NCI-H1436 (cell line): ENCODE measurements at regions not wholly inside any gene's neighbourhood (a gene's known extent, or its start where the extent isn't known, plus 50 kb on each side); places are given as distances from the start of the nearest gene placed in this dataset.
"Not testable (repeated sequence)": the region's sequence is repeated elsewhere in the genome, so short reads cannot be mapped to it uniquely, and the experiment has no call there.

ENCODE experiments used
- DNase-seq: peaks from one replicate; lab custom pipeline; 2025; lab: John Stamatoyannopoulos, UW

DNA sequence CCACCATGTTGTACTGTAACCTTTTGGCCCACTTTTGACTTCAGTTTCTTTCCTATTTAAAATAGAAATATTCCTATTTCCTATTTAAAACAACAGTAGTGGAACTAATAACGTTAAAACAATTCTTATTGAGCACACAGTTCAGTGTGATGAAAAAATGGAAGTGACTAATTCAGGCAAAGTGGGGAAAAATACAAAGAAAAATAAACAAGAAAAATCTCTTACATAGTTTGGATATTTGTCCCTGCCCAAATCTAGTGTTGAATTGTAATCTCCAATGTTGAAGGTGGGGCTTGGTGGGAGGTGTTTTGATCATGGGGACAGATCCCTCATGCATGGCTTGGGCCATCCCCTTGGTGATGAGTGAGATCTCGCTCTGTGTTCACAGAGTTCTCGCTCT, 198.1 kb upstream of the CPHXL start:
- no peak for DNase-seq

DNA sequence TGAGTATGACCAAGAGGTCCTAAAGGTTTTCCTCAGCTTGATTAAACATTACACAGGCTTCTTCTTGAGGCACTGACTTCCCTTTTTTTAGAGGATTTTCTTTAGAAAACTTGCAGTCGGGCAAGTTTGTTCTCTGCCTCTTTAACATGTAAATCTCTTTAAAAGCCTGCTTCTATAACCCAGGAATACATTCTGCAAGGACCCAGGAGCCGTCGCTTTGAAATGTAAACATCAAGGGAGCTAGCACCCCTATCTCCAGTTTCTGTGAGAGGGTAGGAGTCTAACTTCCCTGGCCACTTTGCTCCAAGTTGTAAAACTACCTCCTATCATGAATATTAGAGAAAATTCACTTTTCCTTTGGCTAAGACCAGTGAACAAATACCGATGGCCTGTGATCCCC, 201.5 kb upstream of the CPHXL start:
- no peak for DNase-seq

DNA sequence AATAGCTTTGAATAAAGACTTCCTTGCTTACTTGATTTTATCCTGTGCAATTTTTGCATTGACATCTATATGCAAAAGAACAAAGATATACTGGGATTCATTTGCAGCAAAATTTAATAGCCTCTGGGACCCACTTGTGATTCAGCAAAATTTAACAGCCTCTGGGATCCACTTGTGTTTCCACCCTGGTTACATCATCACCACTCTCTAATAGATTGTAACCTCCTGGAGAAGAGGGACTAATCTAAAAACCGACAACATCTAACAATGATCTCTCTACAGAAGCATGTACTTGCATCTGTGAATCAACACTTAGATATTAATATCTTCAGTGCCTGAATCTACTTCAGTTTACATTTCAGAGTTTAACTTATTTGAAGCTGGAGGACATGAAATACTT, 202.0 kb upstream of the CPHXL start:
- DNase-seq: no peak

DNA sequence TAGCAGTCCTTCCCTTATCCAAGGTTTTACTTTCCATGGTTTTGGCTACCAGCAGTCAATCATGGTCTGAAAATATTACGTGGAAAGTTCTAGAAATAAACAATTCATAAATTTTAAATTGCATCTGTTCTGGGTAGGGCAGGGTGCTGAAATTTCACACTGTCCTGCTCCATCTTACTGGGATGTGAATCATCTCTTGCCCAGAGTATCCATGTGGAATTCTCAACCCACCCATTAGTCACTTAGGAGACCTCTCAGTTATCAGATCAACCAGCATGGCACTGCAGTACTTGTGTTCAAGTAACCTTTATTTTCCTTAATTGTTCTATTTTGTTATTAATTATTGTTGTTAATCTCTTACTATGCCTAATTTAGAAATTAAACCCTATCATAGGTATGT, 202.8 kb upstream of the CPHXL start:
- DNase-seq: no peak

DNA sequence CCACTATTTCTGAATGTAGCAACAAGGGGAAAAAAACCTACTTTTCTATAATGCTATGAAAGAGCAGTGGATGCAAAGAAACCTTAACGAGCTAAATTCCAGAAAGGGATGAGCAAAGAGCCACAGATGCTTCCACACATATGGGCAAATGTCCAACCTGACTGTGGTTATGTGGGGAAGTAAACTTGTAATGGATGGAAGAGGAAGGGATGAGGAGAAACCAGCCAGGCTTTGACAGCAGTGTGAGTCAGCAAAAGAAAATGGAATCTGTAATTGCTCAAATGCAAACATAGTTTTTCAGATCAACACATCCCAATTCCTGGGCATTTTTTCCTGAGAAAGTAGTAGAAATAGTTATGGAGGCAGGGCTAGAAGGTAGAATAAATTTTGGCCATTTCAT, 204.8 kb upstream of the CPHXL start:
- no peak for DNase-seq

DNA sequence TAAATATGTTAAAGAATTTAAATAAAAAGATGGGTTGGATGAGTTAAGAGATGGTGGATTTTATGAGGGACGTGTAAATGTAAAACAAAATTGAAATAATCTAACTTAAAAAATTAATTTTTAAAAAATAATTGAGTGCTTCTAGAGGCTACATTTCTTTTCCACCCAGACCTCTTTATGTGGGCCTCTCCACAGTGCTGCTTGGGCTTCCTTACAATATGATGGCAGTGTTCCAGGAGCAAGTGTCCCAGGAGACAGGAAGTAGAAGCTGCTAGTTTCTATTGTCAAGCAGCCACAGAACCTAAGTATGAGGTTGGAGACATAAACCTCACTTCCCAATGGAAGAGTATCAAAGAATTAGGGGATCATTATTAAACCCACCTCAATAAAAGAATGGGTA, 205.7 kb upstream of the CPHXL start:
- DNase-seq: no peak

DNA sequence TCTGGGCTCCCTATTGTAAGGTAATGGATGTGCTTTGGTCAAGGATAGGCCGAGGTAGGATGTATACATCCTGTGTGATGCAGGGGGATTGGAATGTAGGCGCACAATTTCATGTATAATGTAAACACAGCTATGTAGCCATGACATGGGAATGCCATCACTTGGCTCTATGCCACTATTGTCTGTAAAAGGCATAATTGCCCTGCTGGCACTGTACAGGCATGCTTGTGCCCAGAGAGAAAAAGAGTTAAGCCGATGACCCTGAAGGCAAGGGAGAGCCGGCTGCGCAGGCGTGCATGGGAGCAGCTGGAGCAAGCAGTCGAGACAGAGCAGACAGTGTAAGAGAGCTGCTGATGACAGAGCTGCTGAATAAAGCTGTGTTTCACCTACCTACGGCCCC, 212.5 kb upstream of the CPHXL start:
- DNase-seq: no peak

DNA sequence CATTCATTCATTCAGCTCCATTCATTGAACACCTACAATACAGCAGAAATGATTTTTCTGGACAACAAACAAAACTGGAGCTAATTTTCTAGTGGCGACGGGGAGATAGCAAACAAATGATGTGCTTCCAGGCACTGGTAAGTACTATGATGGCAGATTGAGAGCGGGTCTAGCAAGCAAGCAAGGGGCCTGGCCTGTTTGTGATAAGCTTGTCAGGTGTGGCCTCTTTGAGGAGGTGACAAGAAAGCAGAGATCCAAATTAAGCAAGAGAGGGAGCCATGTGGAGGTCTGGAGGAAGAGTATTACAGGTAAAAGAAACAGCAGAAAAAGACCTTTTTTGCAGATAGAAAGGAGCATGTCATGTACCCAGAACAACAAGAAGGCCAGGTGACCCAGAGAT, 216.1 kb upstream of the CPHXL start:
- DNase-seq: no peak

DNA sequence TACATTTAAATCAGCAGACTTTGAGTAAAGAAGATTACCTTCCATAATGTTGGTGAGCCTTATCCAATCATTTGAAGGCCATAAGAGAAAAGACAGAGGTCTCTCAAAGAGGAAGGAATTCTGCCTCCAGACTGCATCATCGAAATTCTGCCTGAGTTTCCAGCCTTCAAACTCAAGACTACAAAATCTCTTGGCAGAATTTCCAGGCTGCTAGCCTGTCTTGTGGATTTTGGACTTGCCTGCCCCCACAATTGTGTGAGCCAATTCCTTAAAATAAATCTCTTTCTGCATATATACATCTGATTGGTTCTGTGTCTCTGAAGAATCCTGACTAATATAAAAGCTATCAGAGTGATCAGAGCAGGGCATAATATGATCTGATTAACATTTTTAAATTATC, 216.6 kb upstream of the CPHXL start:
- no peak for DNase-seq

DNA sequence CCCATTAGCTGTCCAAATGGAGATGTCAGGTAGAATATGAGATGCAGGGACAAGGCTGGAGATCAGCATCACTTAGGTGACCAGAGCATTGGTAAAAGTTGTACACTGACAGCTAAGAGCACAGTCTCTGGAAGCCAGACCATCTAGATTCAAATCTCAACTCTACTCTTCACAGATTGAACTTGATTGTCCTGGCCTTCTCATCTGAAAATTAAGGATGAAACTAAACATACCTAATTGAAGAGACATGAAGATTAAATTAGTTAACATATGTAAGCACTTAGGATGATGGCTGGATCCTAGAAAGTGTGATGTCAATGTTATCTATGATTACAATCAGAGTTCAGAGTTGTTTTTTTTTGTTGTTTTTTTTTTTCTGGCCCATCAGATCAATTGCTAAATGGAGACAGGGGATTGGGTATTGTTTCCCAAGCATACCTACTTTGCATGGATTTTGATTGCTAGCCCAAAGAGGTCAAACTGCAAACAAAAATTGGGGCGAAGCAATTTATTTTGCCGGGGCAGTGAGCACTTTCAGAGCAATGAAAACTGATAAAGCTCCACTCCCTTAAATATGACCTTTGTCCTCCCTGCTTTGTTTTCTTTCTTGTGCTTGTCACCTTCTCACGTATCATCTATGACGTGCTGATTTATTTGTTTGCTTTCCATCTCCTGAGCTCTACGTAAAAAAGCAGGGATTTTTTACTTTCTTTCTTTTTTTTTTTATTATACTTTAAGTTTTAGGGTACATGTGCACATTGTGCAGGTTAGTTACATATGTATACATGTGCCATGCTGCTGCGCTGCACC, 217.6 kb upstream of the CPHXL start:
- no peak for DNase-seq

DNA sequence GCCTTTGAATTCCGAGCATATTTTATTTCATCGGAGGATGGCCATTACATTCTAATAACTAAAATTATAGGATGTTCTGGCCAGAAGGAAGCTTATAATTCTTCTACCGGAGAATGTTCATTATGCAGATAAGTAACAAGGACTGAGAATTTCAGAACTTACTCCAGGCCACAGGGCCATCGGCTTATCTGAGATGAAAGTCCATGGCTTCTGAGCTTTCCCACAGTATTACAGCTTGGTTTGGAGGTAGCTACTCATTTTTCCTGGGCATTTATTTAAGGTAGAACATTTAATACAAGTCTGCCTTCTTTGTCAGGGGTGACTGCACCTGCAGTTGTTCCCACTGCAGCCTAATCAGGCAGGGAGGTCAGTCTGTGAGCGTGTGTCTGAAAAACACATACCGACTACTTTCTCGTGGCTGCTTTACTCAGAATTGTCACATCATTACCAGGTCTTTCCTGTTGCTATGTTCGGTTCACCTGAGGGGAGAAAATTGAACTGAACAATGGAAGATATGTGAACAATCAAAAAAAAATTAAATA, 219.7 kb upstream of the CPHXL start:
- no peak for DNase-seq

DNA sequence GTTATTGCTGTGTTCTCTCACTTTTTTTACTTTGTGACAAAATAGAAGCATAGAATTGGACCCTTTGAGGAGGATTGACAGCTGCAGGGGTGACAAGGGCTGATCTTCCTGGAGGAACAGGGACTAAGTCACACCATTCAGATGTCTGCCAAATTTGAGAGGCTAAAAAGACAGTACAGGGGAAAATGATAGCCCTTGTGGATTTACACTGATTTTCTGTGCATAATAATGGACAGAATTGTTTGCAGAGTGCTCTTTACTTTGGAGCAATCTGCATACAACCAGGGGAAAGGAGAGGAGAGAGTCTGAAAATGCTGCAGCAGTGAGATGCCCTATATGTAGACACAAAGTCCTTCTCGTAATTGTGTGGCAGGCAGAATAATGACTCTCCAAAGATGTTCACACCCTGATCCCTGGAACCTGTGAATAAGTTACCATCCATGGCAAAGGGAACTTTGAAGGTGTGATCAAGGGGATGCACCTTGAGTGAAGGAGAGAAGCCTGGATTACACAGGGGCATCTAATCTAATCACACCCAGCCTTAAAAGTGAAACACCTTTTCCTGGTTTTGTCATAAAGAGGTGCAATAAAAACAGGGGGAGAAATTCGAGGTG, 221.4 kb upstream of the CPHXL start:
- DNase-seq: no peak

DNA sequence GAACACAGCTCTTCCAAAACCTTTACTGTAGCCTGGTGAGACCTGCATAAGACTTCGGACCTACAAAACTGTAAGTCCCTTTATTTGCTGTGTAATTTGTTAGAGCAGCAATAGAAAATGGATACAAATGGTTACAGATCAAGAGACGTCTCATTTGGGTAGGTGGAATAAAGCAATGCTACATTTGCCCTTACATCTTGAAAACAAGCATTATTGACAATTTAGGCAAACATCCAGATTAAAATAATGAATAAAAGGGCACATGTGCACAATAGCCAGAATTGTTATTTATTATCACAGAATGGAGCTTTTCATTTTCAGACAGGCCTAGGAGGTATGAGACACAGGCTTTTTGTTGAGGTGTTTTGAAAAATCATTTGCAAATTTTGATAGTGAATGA, 222.2 kb upstream of the CPHXL start:
- DNase-seq: no peak

DNA sequence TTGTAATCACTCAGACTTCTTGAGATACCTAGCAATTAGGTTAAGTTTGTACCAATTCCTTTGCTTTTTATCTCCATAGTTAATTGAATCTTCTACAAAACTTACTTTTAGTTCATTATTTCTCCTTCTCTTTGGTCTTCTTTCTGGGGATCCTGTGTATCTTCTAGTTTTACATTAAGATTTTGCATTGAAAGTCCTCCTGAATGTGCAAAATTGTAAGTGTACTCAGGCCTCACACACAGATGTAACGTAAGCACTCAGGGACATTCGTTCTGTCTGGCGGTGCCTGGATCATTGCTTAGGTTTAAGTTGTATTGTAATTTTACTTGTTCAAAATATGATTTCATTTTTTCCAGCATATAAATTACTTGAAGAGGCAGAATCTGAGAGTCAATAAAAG, 222.6 kb upstream of the CPHXL start:
- no peak for DNase-seq

DNA sequence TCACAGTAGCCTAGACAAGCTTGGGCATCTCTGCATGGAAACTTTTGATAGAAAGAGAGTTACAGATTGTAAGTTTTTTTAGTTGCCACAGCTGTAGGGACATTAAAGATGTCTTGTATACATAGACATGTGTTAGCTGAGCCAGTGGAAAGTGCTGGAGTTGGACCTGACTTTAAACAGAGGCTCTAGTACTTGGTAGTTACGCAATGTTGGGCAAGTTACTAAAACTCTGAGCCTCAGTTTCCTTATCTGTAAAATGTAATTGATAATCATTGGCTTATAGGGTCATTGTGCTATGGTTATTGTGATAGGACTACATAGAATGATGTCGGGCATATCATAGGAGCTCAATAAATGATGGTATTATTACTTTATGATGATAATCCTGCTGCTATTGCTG, 225.8 kb upstream of the CPHXL start:
- DNase-seq: no peak

DNA sequence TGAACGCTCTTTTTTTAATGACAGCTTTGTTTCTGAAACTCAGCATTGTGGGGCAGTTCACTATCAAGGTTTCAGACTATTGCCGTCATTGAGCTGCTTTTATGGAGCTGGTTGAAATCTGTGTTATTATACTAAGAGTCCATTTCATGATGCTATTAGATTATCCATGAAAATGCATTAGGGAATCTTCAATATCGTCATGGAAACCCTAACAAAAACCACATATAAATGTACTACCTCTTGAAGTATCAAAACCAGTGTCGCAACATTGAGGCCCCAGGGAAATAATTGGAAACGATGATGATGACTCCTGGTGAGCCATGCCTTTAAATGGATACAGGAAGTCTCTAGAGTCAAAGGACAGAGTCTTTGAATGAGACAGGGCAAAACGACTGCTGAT, 231.6 kb upstream of the CPHXL start:
- no peak for DNase-seq

DNA sequence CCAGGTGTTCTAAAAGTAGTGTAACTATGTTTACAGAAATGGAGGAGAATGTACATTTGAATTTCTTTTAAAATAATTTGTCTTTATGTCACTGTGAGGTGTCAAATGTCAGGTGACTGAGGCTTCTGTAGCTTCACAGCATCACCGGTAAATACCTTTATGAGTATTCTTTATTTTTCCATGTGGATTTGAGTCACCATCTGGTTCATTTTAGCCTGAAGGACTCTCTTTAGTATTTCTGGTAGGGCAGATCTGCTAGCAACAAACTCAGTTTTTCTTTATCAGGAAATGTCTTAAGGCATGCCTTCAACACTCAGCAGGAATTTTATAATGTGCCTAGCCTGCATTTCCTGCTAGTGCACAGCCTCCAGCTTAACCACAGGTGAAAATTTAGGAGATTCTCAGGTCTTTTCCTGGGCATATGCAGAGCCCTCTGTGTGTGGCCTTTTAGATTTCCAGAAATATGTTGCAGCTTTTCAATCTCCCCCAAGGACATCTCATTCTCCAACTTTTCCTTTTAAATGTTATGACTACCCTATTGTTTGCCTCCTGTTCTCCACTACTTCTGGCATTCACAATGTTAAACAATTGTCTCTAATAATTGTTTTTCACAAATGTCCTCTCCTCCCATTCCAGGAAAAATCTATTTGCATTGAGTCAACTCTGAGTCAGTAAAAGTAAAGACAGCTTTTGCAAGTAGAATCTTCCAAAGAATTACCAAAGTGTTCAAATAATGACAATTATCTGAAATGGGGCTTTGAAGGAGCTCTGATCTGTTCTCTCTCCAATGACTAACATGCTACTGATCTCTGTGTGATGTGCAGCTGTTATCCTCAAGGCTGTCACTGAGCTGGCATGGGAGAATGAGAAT, 239.4 kb upstream of the CPHXL start:
- no peak for DNase-seq

DNA sequence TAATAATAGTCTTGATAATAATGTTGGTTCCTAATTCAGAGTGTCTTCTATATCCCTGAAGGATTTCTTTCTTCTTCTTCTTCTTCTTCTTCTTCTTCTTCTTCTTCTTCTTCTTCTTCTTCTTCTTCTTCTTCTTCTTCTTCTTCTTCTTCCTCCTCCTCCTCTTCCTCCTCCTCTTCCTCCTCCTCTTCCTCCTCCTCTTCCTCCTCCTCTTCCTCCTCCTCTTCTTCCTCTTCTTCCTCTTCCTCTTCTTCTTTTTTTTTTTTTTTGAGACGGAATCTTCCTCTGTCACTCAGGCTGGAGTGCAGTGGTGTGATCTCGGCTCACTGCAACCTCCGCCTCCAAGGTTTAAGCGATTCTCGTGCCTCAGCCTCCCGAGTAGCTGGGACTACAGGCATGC, 242.8 kb upstream of the CPHXL start:
- DNase-seq: not testable (repeated sequence)

DNA sequence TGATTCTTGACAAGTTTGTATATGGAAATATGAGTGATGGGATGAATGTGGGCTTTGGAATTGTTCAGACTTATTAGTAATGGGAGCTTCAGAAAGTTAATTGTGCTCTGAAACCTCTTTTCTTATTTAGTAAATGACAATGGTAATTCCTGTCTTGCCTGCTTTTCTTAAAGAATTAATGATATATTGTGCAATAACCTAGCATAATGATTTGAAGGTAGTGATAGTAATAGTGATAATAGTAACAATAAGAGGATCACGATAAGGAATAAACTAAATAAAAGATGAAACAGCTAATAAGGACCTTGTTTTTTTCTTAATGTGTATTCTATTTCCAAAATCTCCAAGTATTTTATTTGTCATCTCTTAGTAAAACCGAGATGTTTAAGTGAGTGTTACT, 245.0 kb upstream of the CPHXL start:
- DNase-seq: no peak

DNA sequence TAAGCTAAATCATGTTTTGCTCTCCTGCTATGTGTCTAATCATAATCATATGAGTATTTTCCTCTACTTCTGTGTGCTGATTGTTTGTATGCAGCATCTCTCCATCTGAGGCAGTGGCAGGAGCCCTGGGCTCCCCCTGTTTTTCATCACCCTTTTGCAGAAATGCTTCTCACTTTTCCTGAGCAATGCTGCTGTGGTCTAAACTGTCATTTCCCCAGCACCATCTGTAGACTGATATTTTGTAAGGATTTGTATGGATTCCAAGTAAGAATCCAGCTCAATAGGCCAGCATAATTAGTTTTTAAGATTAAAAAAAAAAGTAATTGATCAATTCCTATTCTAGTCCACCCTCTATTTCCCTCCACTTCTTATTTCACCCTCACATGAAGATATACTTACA, 257.0 kb upstream of the CPHXL start:
- DNase-seq: no peak

DNA sequence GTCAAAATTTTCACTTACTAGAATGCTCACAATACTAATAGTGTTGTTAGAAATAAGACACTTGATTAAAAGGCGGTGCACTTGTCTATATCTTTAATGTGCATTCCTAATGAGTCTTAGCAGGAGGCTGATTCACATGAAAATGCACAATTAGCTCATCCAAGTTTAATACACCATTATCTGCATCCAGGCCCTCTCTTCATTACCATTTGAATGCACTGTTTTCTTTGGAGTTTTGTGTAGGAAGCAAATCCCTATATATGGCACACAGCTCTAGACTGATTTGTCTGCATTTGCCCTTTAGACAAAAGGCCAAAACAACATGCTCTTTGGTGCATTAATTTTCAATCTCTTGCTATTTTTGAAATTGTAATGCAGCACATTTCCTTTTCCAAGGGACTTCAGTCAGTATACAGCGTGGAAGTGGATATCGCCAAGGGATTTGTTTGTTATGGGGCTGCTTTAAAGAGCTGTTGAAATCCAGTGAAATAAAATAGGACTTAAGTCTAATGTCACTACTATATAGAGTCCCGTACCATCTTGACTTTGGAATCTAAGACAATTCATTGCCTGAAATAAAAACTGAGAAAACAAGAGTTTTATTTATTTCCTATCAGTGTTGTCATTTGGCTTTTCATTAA, 257.6 kb upstream of the CPHXL start:
- no peak for DNase-seq

DNA sequence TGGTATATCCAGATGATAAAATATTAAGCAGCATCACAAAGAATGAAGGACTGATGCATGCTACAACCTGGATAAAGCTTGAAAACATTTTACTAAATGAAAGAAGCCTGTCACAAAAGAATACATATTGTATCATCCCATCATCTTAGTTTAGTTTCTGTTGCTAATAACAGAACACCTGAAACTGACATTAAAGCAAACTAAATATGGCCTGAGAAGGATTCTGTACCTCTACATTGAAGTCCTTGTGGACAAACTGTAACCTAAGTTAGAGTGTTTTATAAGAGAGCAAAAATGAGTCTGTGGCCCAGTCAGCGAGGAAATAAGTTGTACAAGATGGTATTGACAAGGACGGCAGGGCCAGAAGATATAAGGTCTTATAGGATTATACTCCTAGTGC, 261.0 kb upstream of the CPHXL start:
- DNase-seq: no peak
